Esophagus squamous epithelium (tissue), 4 donors: ENCODE measurements at regions not wholly inside any gene's neighbourhood (a gene's known extent, or its start where the extent isn't known, plus 50 kb on each side); places are given as distances from the start of the nearest gene placed in this dataset.

Experiments
- POLR2A ChIP-seq, 4 donors: fragments of 450-650 bp; IDR thresholded peaks; one replicate each; pipeline ENCODE4 v1.6.1; 2017; ENCODE audit warnings: antibody characterized with exemption in 4 of 4, mild to moderate bottlenecking in 4 of 4, moderate library complexity in 3 of 4
- TF ChIP-seq, protein P1 (sequence below), 6 experiments: fragments of 450-650 bp in 4 of 6; fragments of 200-600 bp in 2 of 6; sonication (generic) in 2 of 6; IDR thresholded peaks; one replicate each; pipeline ENCODE4 v1.5.1; 2016 to 2019; ENCODE audit warnings: antibody characterized with exemption in 6 of 6, mild to moderate bottlenecking in 4 of 6, moderate library complexity in 4 of 6

DNA sequence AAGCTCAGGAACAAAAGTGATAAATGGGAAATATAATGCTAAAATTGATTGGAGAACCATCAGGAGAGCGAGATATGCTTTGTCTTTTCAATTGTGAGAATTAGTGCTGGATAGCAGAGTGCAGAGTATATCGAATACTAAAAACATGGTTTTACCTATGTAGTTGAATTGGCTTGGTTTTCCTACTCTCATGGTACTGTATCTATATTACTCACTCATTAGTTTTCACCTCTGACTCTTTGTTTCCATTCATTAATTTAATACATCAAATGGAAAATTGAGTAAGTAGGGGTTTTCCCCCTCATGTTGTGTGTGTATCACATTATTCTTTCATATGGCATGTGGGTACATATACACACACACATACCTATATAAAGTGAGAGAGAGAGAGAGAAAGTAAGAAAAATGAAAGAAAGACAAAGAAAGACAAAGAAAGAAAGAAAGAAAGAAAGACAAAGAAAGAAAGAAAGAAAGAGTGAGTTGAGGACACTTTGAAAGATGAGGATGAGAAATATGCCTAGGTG is 1574.5 kb downstream of the MRPL39 start:
- TF ChIP-seq, protein P1, sequence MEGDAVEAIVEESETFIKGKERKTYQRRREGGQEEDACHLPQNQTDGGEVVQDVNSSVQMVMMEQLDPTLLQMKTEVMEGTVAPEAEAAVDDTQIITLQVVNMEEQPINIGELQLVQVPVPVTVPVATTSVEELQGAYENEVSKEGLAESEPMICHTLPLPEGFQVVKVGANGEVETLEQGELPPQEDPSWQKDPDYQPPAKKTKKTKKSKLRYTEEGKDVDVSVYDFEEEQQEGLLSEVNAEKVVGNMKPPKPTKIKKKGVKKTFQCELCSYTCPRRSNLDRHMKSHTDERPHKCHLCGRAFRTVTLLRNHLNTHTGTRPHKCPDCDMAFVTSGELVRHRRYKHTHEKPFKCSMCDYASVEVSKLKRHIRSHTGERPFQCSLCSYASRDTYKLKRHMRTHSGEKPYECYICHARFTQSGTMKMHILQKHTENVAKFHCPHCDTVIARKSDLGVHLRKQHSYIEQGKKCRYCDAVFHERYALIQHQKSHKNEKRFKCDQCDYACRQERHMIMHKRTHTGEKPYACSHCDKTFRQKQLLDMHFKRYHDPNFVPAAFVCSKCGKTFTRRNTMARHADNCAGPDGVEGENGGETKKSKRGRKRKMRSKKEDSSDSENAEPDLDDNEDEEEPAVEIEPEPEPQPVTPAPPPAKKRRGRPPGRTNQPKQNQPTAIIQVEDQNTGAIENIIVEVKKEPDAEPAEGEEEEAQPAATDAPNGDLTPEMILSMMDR (IDR thresholded peaks at IDR 0.05): no peak
- no peak for TF ChIP-seq POLR2A (IDR thresholded peaks at IDR 0.05)
